Epithelial cell of prostate (primary cell): ENCODE measurements at regions not wholly inside any gene's neighbourhood (a gene's known extent, or its start where the extent isn't known, plus 50 kb on each side); places are given as distances from the start of the nearest gene placed in this dataset.

Experiments
- DNase-seq: peaks from one replicate; pipeline ENCODE4 v3.0.0-alpha.2; 2011; ENCODE audit warnings: low read depth, low spot score
- H3K27ac ChIP-seq: fragments of 450-650 bp; 2 replicates; pipeline ENCODE4 v1.5.1; 2017; ENCODE audit warnings: mild to moderate bottlenecking

GRCh38 chr1:209432443-209432825 lies 151.1 kb upstream of the CAMK1G start:
- DNase-seq = no peak
- H3K27ac ChIP-seq = peak overlapping the region; percentile 100

- DNase-seq = peak; percentile 60
- peak overlapping the region; percentile 100 for H3K27ac ChIP-seq
Observed at GRCh38 chr1:209433649-209434031, 149.9 kb upstream of the CAMK1G start.

GRCh38 chr1:209434066-209434465 lies 149.4 kb upstream of the CAMK1G start:
- DNase-seq = peak; percentile 66
- peak overlapping the region; percentile 100 for H3K27ac ChIP-seq

- peak overlapping the region; percentile 100 for H3K27ac ChIP-seq
- DNase-seq = no peak
Observed at GRCh38 chr1:209434631-209435217, 148.8 kb upstream of the CAMK1G start.

GRCh38 chr1:209435654-209436566 lies 147.6 kb upstream of the CAMK1G start:
- peak overlapping the region; percentile 100 for H3K27ac ChIP-seq
- DNase-seq = no peak

- no peak for DNase-seq
- H3K27ac ChIP-seq = no peak overlapping the region
Observed at GRCh38 chr1:209439828-209440227, 143.7 kb upstream of the CAMK1G start.

- DNase-seq = no peak
- H3K27ac ChIP-seq = peak overlapping the region; percentile 72
Observed at GRCh38 chr1:209443361-209443931, 140.1 kb upstream of the CAMK1G start.

GRCh38 chr1:209443975-209444651 lies 139.4 kb upstream of the CAMK1G start:
- H3K27ac ChIP-seq = peak overlapping the region; percentile 72
- DNase-seq = peak; percentile 54

GRCh38 chr1:209444961-209445360 lies 138.6 kb upstream of the CAMK1G start:
- DNase-seq = no peak
- peak overlapping the region; percentile 72 for H3K27ac ChIP-seq

GRCh38 chr1:209445576-209445975 lies 137.9 kb upstream of the CAMK1G start:
- no peak for DNase-seq

GRCh38 chr1:209446356-209446755 lies 137.2 kb upstream of the CAMK1G start:
- H3K27ac ChIP-seq = no peak overlapping the region
- no peak for DNase-seq

More at GRCh38 chr1:209445576-209445975, 137.9 kb upstream of the CAMK1G start:
- no peak overlapping the region for H3K27ac ChIP-seq

- no peak for DNase-seq
- H3K27ac ChIP-seq = no peak overlapping the region
Observed at GRCh38 chr1:209454340-209454994, 129.0 kb upstream of the CAMK1G start.

GRCh38 chr1:209455145-209455544 lies 128.4 kb upstream of the CAMK1G start:
- no peak for DNase-seq

GRCh38 chr1:209455661-209456358 lies 127.7 kb upstream of the CAMK1G start:
- DNase-seq = no peak
- H3K27ac ChIP-seq = no peak overlapping the region

More at GRCh38 chr1:209455145-209455544, 128.4 kb upstream of the CAMK1G start:
- H3K27ac ChIP-seq = no peak overlapping the region

- H3K27ac ChIP-seq = no peak overlapping the region
- DNase-seq = no peak
Observed at GRCh38 chr1:209456878-209457277, 126.6 kb upstream of the CAMK1G start.

GRCh38 chr1:209457401-209458125 lies 126.0 kb upstream of the CAMK1G start:
- H3K27ac ChIP-seq = no peak overlapping the region
- no peak for DNase-seq

GRCh38 chr1:209458921-209459320 lies 124.6 kb upstream of the CAMK1G start:
- H3K27ac ChIP-seq = no peak overlapping the region
- no peak for DNase-seq

- no peak for DNase-seq
- no peak overlapping the region for H3K27ac ChIP-seq
Observed at GRCh38 chr1:209461168-209461567, 122.3 kb upstream of the CAMK1G start.

GRCh38 chr1:209462433-209462832 lies 121.1 kb upstream of the CAMK1G start:
- DNase-seq = no peak
- H3K27ac ChIP-seq = no peak overlapping the region
